Muscle layer of duodenum (tissue), 2 donors: ENCODE measurements at regions not wholly inside any gene's neighbourhood (a gene's known extent, or its start where the extent isn't known, plus 50 kb on each side); places are given as distances from the start of the nearest gene placed in this dataset.

Experiments
- H3K27ac ChIP-seq: one replicate; pipeline ENCODE4 v1.7.0; 2013; ENCODE audit warnings: mild to moderate bottlenecking, low read length
- H3K27me3 ChIP-seq: one replicate; pipeline ENCODE4 v1.7.0; 2013; ENCODE audit warnings: low read depth, mild to moderate bottlenecking, control low read depth, low read length
- H3K36me3 ChIP-seq, 2 donors: one replicate each; pipeline ENCODE4 v1.7.0; 2013; ENCODE audit warnings: low read length in 2 of 2, control low read depth in 1 of 2, mild to moderate bottlenecking in 1 of 2; ENCODE audit not compliant: insufficient read depth in 2 of 2, control insufficient read depth in 1 of 2
- H3K4me1 ChIP-seq, 2 donors: one replicate each; pipeline ENCODE4 v1.7.0; 2013; ENCODE audit warnings: low read length in 2 of 2, mild to moderate bottlenecking in 2 of 2, control low read depth in 1 of 2, moderate library complexity in 1 of 2; ENCODE audit not compliant: insufficient read depth in 2 of 2, control insufficient read depth in 1 of 2
- H3K4me3 ChIP-seq, 2 donors: one replicate each; pipeline ENCODE4 v1.7.0; 2013; ENCODE audit warnings: low read length in 2 of 2, low read depth in 1 of 2, mild to moderate bottlenecking in 1 of 2
- H3K9me3 ChIP-seq, 2 donors: one replicate each; pipeline ENCODE4 v1.7.0; 2013; ENCODE audit warnings: low read length in 2 of 2, control low read depth in 1 of 2, mild to moderate bottlenecking in 1 of 2; ENCODE audit not compliant: control insufficient read depth in 1 of 2
- donor health status: healthy.

- H3K27me3 ChIP-seq, result no peaks in the 10 kb centered on the region
- H3K36me3 ChIP-seq, result no peaks in the 10 kb centered on the region
- no peak overlapping the region for H3K27ac ChIP-seq
- H3K9me3 ChIP-seq, result peaks cover 4 to 13% of the 10 kb centered on the region in 2 donors
- H3K4me3 ChIP-seq, result no peak overlapping the region
- no peaks in the 10 kb centered on the region for H3K4me1 ChIP-seq
Observed at GRCh38 chr3:43162230-43163084, 56.6 kb upstream of the POMGNT2 start.

GRCh38 chr3:43161684-43162229, 55.9 kb upstream of the POMGNT2 start:
- Histone ChIP-seq H3K27ac (no peak overlapping the region), H3K27me3 (no peaks in the 10 kb centered on the region)

GRCh38 chr3:43160664-43161063, 54.8 kb upstream of the POMGNT2 start:
- Histone ChIP-seq H3K27ac (no peak overlapping the region), H3K9me3 (peaks cover 0 to under 1% of the 10 kb centered on the region in 2 donors), H3K27me3 (no peaks in the 10 kb centered on the region), H3K4me1 (no peaks in the 10 kb centered on the region), H3K4me3 (no peak overlapping the region), H3K36me3 (no peaks in the 10 kb centered on the region)

More at GRCh38 chr3:43161684-43162229, 55.9 kb upstream of the POMGNT2 start:
- Histone ChIP-seq H3K4me3 (no peak overlapping the region), H3K9me3 (peaks cover 4 to 9% of the 10 kb centered on the region in 2 donors), H3K4me1 (no peaks in the 10 kb centered on the region), H3K36me3 (no peaks in the 10 kb centered on the region)

GRCh38 chr3:43159876-43160255, 54.0 kb upstream of the POMGNT2 start:
- no peaks in the 10 kb centered on the region for H3K4me1 ChIP-seq
- no peak overlapping the region for H3K4me3 ChIP-seq
- H3K27ac ChIP-seq, result no peak overlapping the region
- H3K36me3 ChIP-seq, result no peaks in the 10 kb centered on the region
- no peaks in the 10 kb centered on the region for H3K9me3 ChIP-seq
- H3K27me3 ChIP-seq, result no peaks in the 10 kb centered on the region

- H3K4me1 ChIP-seq, result no peaks in the 10 kb centered on the region
- H3K27me3 ChIP-seq, result no peaks in the 10 kb centered on the region
- H3K4me3 ChIP-seq, result no peak overlapping the region
- no peaks in the 10 kb centered on the region for H3K9me3 ChIP-seq
- no peaks in the 10 kb centered on the region for H3K36me3 ChIP-seq
- no peak overlapping the region for H3K27ac ChIP-seq
Observed at GRCh38 chr3:43159131-43159875, 53.4 kb upstream of the POMGNT2 start.

- Histone ChIP-seq H3K9me3 (no peaks in the 10 kb centered on the region), H3K36me3 (no peaks in the 10 kb centered on the region), H3K4me1 (no peaks in the 10 kb centered on the region), H3K27ac (no peak overlapping the region), H3K27me3 (no peaks in the 10 kb centered on the region), H3K4me3 (no peak overlapping the region)
Observed at GRCh38 chr3:43156812-43157455, 51.1 kb upstream of the POMGNT2 start.

- H3K9me3 ChIP-seq, result no peaks in the 10 kb centered on the region
- H3K4me3 ChIP-seq, result no peak overlapping the region
- no peaks in the 10 kb centered on the region for H3K4me1 ChIP-seq
- H3K36me3 ChIP-seq, result no peaks in the 10 kb centered on the region
- H3K27me3 ChIP-seq, result no peaks in the 10 kb centered on the region
- H3K27ac ChIP-seq, result no peak overlapping the region
Observed at GRCh38 chr3:43155464-43156121, 49.7 kb upstream of the POMGNT2 start.
